SK-N-SH (cell line): ENCODE measurements at regions not wholly inside any gene's neighbourhood (a gene's known extent, or its start where the extent isn't known, plus 50 kb on each side); places are given as distances from the start of the nearest gene placed in this dataset.

ENCODE experiments used
- CTCF ChIP-seq: fragments of 200-600 bp; sonication (generic); IDR thresholded peaks from 2 replicates; pipeline ENCODE4 v1.6.1; 2017; ENCODE audit warnings: antibody characterized with exemption, mild to moderate bottlenecking, moderate library complexity
- EP300 ChIP-seq, 2 experiments: IDR thresholded peaks; 2 replicates each; pipeline versions ENCODE4 v1.4.0 to v1.6.1; 2012; ENCODE audit warnings: borderline replicate concordance in 1 of 2, low read depth in 1 of 2, low read length in 1 of 2
- EZH2phosphoT487 ChIP-seq: fragments of 200-600 bp; sonication (generic); IDR thresholded peaks from 2 replicates; pipeline ENCODE4 v1.6.1; 2017; ENCODE audit warnings: low read depth, mixed run types, mild to moderate bottlenecking, antibody characterized with exemption, moderate library complexity, borderline replicate concordance
- FOXJ3 ChIP-seq: sonication (generic); formaldehyde crosslinking; IDR thresholded peaks from 2 replicates; pipeline ENCODE4 v1.5.1; 2020; ENCODE audit warnings: mild to moderate bottlenecking, missing genetic modification reagents
- FOXM1 ChIP-seq: IDR thresholded peaks from 2 replicates; pipeline ENCODE4 v1.4.0; 2012; ENCODE audit warnings: low read depth, mild to moderate bottlenecking
- GABPA ChIP-seq: IDR thresholded peaks from 2 replicates; pipeline ENCODE4 v1.4.0; 2012; ENCODE audit warnings: low read depth, mild to moderate bottlenecking
- GATA2 ChIP-seq: sonication (generic); formaldehyde crosslinking; IDR thresholded peaks from 2 replicates; pipeline ENCODE4 v1.5.0; 2020; ENCODE audit warnings: mild to moderate bottlenecking, missing genetic modification reagents
- MEF2A ChIP-seq: IDR thresholded peaks from 2 replicates; pipeline ENCODE4 v1.4.0; 2012; ENCODE audit warnings: low read depth, borderline replicate concordance
- NFIC ChIP-seq: IDR thresholded peaks from 2 replicates; pipeline ENCODE4 v1.4.0; 2012; ENCODE audit warnings: borderline replicate concordance
- POLR2AphosphoS5 ChIP-seq: IDR thresholded peaks from 2 replicates; pipeline ENCODE4 v1.6.1; 2012; ENCODE audit warnings: low read depth, low read length
- RAD21 ChIP-seq: IDR thresholded peaks from 2 replicates; pipeline ENCODE4 v1.6.1; 2012; ENCODE audit warnings: mild to moderate bottlenecking, low read length
- REST ChIP-seq: IDR thresholded peaks from 2 replicates; pipeline ENCODE4 v1.6.1; 2012; ENCODE audit warnings: mild to moderate bottlenecking, low read depth, low read length, moderate library complexity
- RXRA ChIP-seq: IDR thresholded peaks from 2 replicates; pipeline ENCODE4 v1.4.0; 2012; ENCODE audit warnings: low read depth, mild to moderate bottlenecking, borderline replicate concordance
- SIN3A ChIP-seq: IDR thresholded peaks from 2 replicates; pipeline ENCODE4 v1.6.1; 2012; ENCODE audit warnings: low read depth, mild to moderate bottlenecking, low read length, moderate library complexity, borderline replicate concordance
- TAF1 ChIP-seq: IDR thresholded peaks from 2 replicates; pipeline ENCODE4 v1.6.1; 2012; ENCODE audit warnings: low read depth, mild to moderate bottlenecking, low read length, moderate library complexity, borderline replicate concordance
- TCF12 ChIP-seq: IDR thresholded peaks from 2 replicates; pipeline ENCODE4 v1.4.0; 2012
- TEAD4 ChIP-seq: IDR thresholded peaks from 2 replicates; pipeline ENCODE4 v1.4.0; 2012; ENCODE audit warnings: mild to moderate bottlenecking, borderline replicate concordance; ENCODE audit not compliant: insufficient read depth
- YY1 ChIP-seq: IDR thresholded peaks from 2 replicates; pipeline ENCODE4 v1.4.0; 2012; ENCODE audit warnings: low read depth, mild to moderate bottlenecking

GRCh38 chr14:61103541-61104339 lies 122.7 kb downstream of the SLC38A6 start (continued):
- TF ChIP-seq YY1 (0 out of 2 replicates have a peak, but pooled peaks have one; percentile 60), TAF1 (peak; percentile 59; the same call in 1 of the 2 replicates), FOXM1 (peak; percentile 68; the same call in 1 of the 2 replicates), FOXJ3 (CRISPR knock-in tag) (no peak), MEF2A (0 out of 2 replicates have a peak, but pooled peaks have one; percentile 23), EZH2phosphoT487 (no peak), GATA2 (CRISPR knock-in tag) (no peak), RXRA (peak; percentile 78), TCF12 (peak; percentile 92), GABPA (0 out of 2 replicates have a peak, but pooled peaks have one; percentile 26), REST (no peak), TEAD4 (peak; percentile 93), SIN3A (0 out of 2 replicates have a peak, but pooled peaks have one; percentile 48), POLR2AphosphoS5 (peak; percentile 76; the same call in 1 of the 2 replicates), RAD21 (no peak), CTCF (no peak), EP300 (IDR thresholded peaks at IDR 0.05; ENCODE audit: borderline replicate concordance in 1 of 2, low read depth in 1 of 2, low read length in 1 of 2) (peak in 1 of 2 experiments; percentile 94; a peak in 3 of 4 replicates), NFIC (peak; percentile 77)
